ENCODE measurements at regions not wholly inside any gene's neighbourhood (a gene's known extent, or its start where the extent isn't known, plus 50 kb on each side); places are given as distances from the start of the nearest gene placed in this dataset.

- TF ChIP-seq EZH2 (optimal IDR thresholded peaks at IDR 0.05; ENCODE audit: low read depth, low read length) (no peak), CTCF (IDR thresholded peaks at IDR 0.05; ENCODE audit: low read length) (no peak)
Observed at GRCh38 chr10:35937546-35937945, 295.4 kb upstream of the FZD8 start.

Data from MM.1S (cell line).